CD4-positive, alpha-beta memory T cell (primary cell): ENCODE measurements at regions not wholly inside any gene's neighbourhood (a gene's known extent, or its start where the extent isn't known, plus 50 kb on each side); places are given as distances from the start of the nearest gene placed in this dataset.

ENCODE experiments used
- CTCF ChIA-PET: fragments of 350-600 bp; sonication (Branson Sonifier 250); formaldehyde crosslinking; loops from one replicate; lab custom pipeline; 2021; ENCODE audit warnings: inconsistent platforms; ENCODE audit not compliant: partially characterized antibody; lab: Charles Lee
- POLR2A ChIA-PET: fragments of 350-600 bp; sonication (Branson Sonifier 250); formaldehyde crosslinking; loops from one replicate; lab custom pipeline; 2021; ENCODE audit not compliant: partially characterized antibody; lab: Charles Lee
- DNase-seq, 5 donors: peaks; one replicate each; pipeline versions ENCODE4 v3.0.0 to v3.0.0-alpha.2; 2020 to 2022; ENCODE audit warnings: mixed read lengths in 1 of 5
- H3K27ac ChIP-seq: one replicate; pipeline ENCODE4 v1.7.0; 2013; ENCODE audit warnings: low read depth, low read length
- H3K27me3 ChIP-seq: 2 replicates; pipeline ENCODE4 v1.7.0; 2013; ENCODE audit warnings: mild to moderate bottlenecking, low read length, moderate library complexity; ENCODE audit not compliant: insufficient read depth
- H3K36me3 ChIP-seq: 2 replicates; pipeline ENCODE4 v1.7.0; 2013; ENCODE audit warnings: mild to moderate bottlenecking, low read length, moderate library complexity; ENCODE audit not compliant: insufficient read depth
- H3K4me1 ChIP-seq: 2 replicates; pipeline ENCODE4 v1.7.0; 2013; ENCODE audit warnings: mild to moderate bottlenecking, low read length, moderate library complexity; ENCODE audit not compliant: insufficient read depth
- H3K4me3 ChIP-seq, 2 donors: one replicate each; pipeline ENCODE4 v1.7.0; 2013; ENCODE audit warnings: low read length in 2 of 2, mild to moderate bottlenecking in 1 of 2
- H3K9me3 ChIP-seq, 2 donors: one replicate each; pipeline ENCODE4 v1.7.0; 2013; ENCODE audit warnings: low read length in 2 of 2, control low read depth in 1 of 2; ENCODE audit not compliant: control insufficient read depth in 1 of 2
- H3K27ac Mint-ChIP-seq, 7 donors: one replicate each; pipeline ENCODE4 v1.8.0; 2020 to 2021; ENCODE audit warnings: mixed read lengths in 7 of 7, mild to moderate bottlenecking in 6 of 7, inconsistent platforms in 3 of 7, moderate library complexity in 3 of 7
- H3K27me3 Mint-ChIP-seq, 2 donors: one replicate each; pipeline ENCODE4 v1.8.0; 2020 to 2021; ENCODE audit warnings: mixed read lengths in 2 of 2
- H3K36me3 Mint-ChIP-seq, 2 donors: one replicate each; pipeline ENCODE4 v1.8.0; 2020 to 2021; ENCODE audit warnings: mixed read lengths in 2 of 2, inconsistent platforms in 1 of 2, mild to moderate bottlenecking in 1 of 2
- H3K4me1 Mint-ChIP-seq, 4 donors: one replicate each; pipeline ENCODE4 v1.8.0; 2020 to 2021; ENCODE audit warnings: mixed read lengths in 4 of 4, mild to moderate bottlenecking in 1 of 4
- H3K4me3 Mint-ChIP-seq, 8 donors: one replicate each; pipeline ENCODE4 v1.8.0; 2020 to 2021; ENCODE audit warnings: mixed read lengths in 8 of 8, mild to moderate bottlenecking in 7 of 8, moderate library complexity in 6 of 8, inconsistent platforms in 3 of 8
- H3K9me3 Mint-ChIP-seq, 8 donors: one replicate each; pipeline ENCODE4 v1.8.0; 2020 to 2021; ENCODE audit warnings: mixed read lengths in 8 of 8, mild to moderate bottlenecking in 5 of 8, inconsistent platforms in 3 of 8, moderate library complexity in 1 of 8
- intact Hi-C: fragments of 100-400 bp; cut with micrococcal nuclease; formaldehyde crosslinking; loops from one replicate; pipeline ENCODE4 v1.15.1; 2023

DNA sequence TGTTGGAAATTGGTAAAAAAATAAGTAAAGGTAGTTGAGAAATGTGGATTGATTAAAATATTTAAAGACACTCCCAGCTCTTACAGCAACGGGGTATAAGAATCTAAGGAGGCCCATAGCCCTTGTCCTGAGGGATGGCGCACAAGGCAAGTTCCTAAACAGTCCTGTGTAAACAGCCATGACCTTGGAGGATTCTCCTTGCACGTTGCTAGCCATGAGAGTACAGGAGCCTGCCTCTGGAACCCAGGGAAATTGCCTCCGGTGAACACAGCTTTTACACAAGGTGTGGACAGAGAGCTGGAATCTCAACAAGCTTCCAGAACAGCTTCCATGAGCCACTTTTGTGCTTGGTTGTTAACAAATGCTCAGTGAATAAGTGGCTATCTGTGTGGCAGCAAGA, 378.2 kb downstream of the FOXO1 start:
- POLR2A ChIA-PET, result no interaction called here

DNA sequence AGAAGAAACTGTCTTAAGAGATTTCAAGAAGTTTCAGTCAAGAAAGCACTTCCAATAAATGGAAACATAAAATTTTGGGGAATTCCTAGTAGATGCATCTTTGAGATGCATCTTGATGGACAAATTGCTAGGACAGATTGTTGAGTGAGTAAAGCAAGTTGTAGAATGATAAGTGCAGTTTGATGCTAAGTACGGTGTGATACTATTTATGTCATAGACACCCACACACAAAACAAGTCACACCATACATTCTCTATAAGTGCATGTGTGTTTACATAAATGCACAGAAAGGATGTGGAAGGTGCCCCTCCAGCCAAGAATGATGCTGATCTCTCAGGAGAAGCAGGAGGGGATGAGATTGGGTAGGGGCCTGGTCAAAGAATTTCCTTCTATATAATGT, 375.7 kb downstream of the FOXO1 start:
- Mint-ChIP-seq H3K36me3 (peaks cover 0 to under 1% of the 10 kb centered on the region in 2 donors), H3K27me3 (no peaks in the 10 kb centered on the region), H3K9me3 (peaks cover 0 to 12% (median 2%) of the 10 kb centered on the region in 8 donors), H3K4me3 (no peak overlapping the region), H3K4me1 (peaks cover 0 to 1% (median 0%) of the 10 kb centered on the region in 4 donors), H3K27ac (no peak overlapping the region)
- intact Hi-C loops, result no loop called here
- Histone ChIP-seq H3K27me3 (no peaks in the 10 kb centered on the region), H3K4me3 (no peak overlapping the region), H3K27ac (no peak overlapping the region), H3K9me3 (no peaks in the 10 kb centered on the region), H3K36me3 (no peaks in the 10 kb centered on the region), H3K4me1 (no peaks in the 10 kb centered on the region)
- ChIA-PET POLR2A (no interaction called here), CTCF (no interaction called here)
- no peak for DNase-seq

More for the DNA sequence above, 378.2 kb downstream of the FOXO1 start:
- Histone ChIP-seq H3K4me1 (no peaks in the 10 kb centered on the region), H3K4me3 (no peak overlapping the region), H3K36me3 (no peaks in the 10 kb centered on the region), H3K9me3 (no peaks in the 10 kb centered on the region), H3K27ac (no peak overlapping the region), H3K27me3 (no peaks in the 10 kb centered on the region)
- H3K36me3 Mint-ChIP-seq, result no peaks in the 10 kb centered on the region
- H3K4me1 Mint-ChIP-seq, result peaks cover 0 to 1% (median 0%) of the 10 kb centered on the region in 4 donors
- CTCF ChIA-PET, result interaction anchor here (1.1 kb wide), 1 partner anchor 10 kb away, joined by 4 read pairs; no protein-coding TSS in a partner anchor
- intact Hi-C loops, result no loop called here
- H3K4me3 Mint-ChIP-seq, result no peak overlapping the region
- H3K27me3 Mint-ChIP-seq, result no peaks in the 10 kb centered on the region
- no peak overlapping the region for H3K27ac Mint-ChIP-seq
- DNase-seq, result no peak
- H3K9me3 Mint-ChIP-seq, result peaks cover 0 to 3% (median 0%) of the 10 kb centered on the region in 8 donors

DNA sequence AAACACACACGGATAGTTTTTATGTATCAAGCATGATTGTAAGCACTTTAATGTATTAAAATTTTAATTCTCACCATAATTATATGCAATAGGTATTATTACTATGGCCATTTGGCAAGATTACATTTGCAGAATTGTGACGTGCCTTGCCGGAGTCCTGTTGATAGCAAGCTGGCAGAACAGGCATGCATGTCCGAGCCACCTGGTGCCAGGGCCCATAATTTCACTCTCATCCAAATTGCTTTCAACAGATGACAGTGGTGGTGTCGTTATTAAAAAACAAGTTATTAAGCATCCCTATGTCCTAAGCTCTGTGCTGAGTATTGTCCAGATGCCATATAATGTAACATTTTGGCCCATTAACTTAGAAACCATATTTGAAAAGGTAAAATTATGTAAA, 374.3 kb downstream of the FOXO1 start:
- Mint-ChIP-seq H3K36me3 (peaks cover 6% of the 10 kb centered on the region in 2 donors), H3K4me1 (peaks cover 0 to 1% (median 0%) of the 10 kb centered on the region in 4 donors), H3K9me3 (peaks cover 2 to 23% (median 12%) of the 10 kb centered on the region in 8 donors), H3K4me3 (no peak overlapping the region), H3K27ac (no peak overlapping the region), H3K27me3 (no peaks in the 10 kb centered on the region)
- no peaks in the 10 kb centered on the region for H3K27me3 ChIP-seq
- H3K4me3 ChIP-seq, result no peak overlapping the region
- no peak for DNase-seq
- intact Hi-C loops, result no loop called here
- POLR2A ChIA-PET, result interaction anchor here (0.9 to 1.0 kb wide), 2 partner anchors 85 to 105 kb away, joined by 3 read pairs; no protein-coding TSS in a partner anchor
- no peaks in the 10 kb centered on the region for H3K36me3 ChIP-seq
- H3K27ac ChIP-seq, result no peak overlapping the region
- H3K9me3 ChIP-seq, result peaks cover 0 to 10% of the 10 kb centered on the region in 2 donors
- H3K4me1 ChIP-seq, result no peaks in the 10 kb centered on the region
- CTCF ChIA-PET, result no interaction called here

DNA sequence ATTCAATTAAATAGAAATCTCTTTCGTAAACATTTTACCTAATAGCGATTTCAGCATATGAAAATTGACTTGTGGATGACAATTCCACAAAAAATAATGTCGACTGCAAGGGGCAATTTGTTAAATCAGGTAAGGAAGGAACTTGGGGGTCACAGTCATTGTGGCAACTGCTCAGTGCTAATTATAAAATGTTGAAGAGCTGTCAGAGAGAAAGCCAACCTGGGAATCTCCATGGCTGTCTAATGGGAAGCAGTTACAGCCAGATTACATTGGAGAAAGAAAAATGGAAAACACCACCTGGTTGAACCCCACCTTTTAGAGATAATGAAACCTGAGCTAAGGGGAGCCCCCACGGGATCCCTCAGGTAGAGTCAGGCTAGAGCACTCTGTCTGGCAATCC, 373.9 kb downstream of the FOXO1 start:
- Histone ChIP-seq H3K4me1 (no peaks in the 10 kb centered on the region), H3K27ac (no peak overlapping the region), H3K27me3 (no peaks in the 10 kb centered on the region), H3K36me3 (no peaks in the 10 kb centered on the region), H3K4me3 (no peak overlapping the region), H3K9me3 (peaks cover 0 to 10% of the 10 kb centered on the region in 2 donors)
- Mint-ChIP-seq H3K9me3 (peaks cover 2 to 24% (median 12%) of the 10 kb centered on the region in 8 donors), H3K4me1 (peaks cover 0 to 1% (median 0%) of the 10 kb centered on the region in 4 donors), H3K4me3 (no peak overlapping the region), H3K27ac (no peak overlapping the region), H3K36me3 (peaks cover 6% of the 10 kb centered on the region in 2 donors), H3K27me3 (no peaks in the 10 kb centered on the region)
- no peak for DNase-seq
- POLR2A ChIA-PET, result interaction anchor here (0.9 to 1.0 kb wide), 2 partner anchors 86 to 105 kb away, joined by 3 read pairs; no protein-coding TSS in a partner anchor
- intact Hi-C loops, result no loop called here
- CTCF ChIA-PET, result no interaction called here

DNA sequence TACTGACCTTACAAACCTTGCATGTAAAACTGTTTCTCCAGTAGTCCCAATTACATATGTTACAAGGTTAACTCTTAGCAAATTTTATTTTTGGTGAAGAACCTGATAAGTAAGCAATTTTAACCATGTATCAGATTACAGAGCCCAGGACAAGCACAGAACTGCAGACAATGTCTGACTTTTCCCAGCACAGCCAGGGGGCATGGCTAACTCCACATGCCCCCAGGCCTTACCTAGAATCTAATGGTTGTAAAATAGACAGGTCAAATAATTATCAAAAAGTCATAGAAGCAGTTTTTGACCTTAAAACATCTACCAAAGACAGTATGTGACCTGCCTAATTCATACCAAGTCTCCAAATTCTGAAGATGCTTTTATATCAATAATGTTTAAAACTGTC, 364.1 kb downstream of the FOXO1 start:
- no peak for DNase-seq
- Histone ChIP-seq H3K4me3 (no peak overlapping the region), H3K27me3 (no peaks in the 10 kb centered on the region), H3K27ac (no peak overlapping the region), H3K36me3 (no peaks in the 10 kb centered on the region), H3K9me3 (peaks cover 0 to 3% of the 10 kb centered on the region in 2 donors), H3K4me1 (no peaks in the 10 kb centered on the region)
- POLR2A ChIA-PET, result no interaction called here
- no peak overlapping the region for H3K27ac Mint-ChIP-seq
- peaks cover 3 to 39% (median 16%) of the 10 kb centered on the region in 8 donors for H3K9me3 Mint-ChIP-seq
- H3K27me3 Mint-ChIP-seq, result no peaks in the 10 kb centered on the region
- peaks cover 4 to 16% of the 10 kb centered on the region in 2 donors for H3K36me3 Mint-ChIP-seq
- CTCF ChIA-PET, result interaction anchor here (1.0 kb wide), 1 partner anchor 13 kb away, joined by 3 read pairs; no protein-coding TSS in a partner anchor
- intact Hi-C loops, result loop anchor here (5.0 kb wide), 1 partner anchor 115 kb away; no protein-coding TSS in a partner anchor
- no peak overlapping the region for H3K4me3 Mint-ChIP-seq
- peaks cover 0 to 2% (median 0%) of the 10 kb centered on the region in 4 donors for H3K4me1 Mint-ChIP-seq

- no peak for DNase-seq
- H3K27me3 Mint-ChIP-seq, result no peaks in the 10 kb centered on the region
- no peak overlapping the region for H3K27ac ChIP-seq
- H3K4me3 ChIP-seq, result no peak overlapping the region
- intact Hi-C loops, result loop anchor here (5.0 kb wide), 1 partner anchor 117 kb away; no protein-coding TSS in a partner anchor
- no peaks in the 10 kb centered on the region for H3K36me3 ChIP-seq
- H3K27me3 ChIP-seq, result no peaks in the 10 kb centered on the region
- H3K27ac Mint-ChIP-seq, result no peak overlapping the region
- H3K9me3 ChIP-seq, result peaks cover 0 to 3% of the 10 kb centered on the region in 2 donors
- ChIA-PET CTCF (no interaction called here), POLR2A (interaction anchor here (1.5 kb wide), 1 partner anchor 117 kb away, joined by 3 read pairs; no protein-coding TSS in a partner anchor)
- H3K36me3 Mint-ChIP-seq, result peaks cover 4 to 16% of the 10 kb centered on the region in 2 donors
- peaks cover 3 to 41% (median 16%) of the 10 kb centered on the region in 8 donors for H3K9me3 Mint-ChIP-seq
- H3K4me3 Mint-ChIP-seq, result no peak overlapping the region
- H3K4me1 Mint-ChIP-seq, result peaks cover 0 to 4% (median 1%) of the 10 kb centered on the region in 4 donors
- no peaks in the 10 kb centered on the region for H3K4me1 ChIP-seq
Measured at GRCh38 chr13:40304391-40304790, 362.1 kb downstream of the FOXO1 start.

DNA sequence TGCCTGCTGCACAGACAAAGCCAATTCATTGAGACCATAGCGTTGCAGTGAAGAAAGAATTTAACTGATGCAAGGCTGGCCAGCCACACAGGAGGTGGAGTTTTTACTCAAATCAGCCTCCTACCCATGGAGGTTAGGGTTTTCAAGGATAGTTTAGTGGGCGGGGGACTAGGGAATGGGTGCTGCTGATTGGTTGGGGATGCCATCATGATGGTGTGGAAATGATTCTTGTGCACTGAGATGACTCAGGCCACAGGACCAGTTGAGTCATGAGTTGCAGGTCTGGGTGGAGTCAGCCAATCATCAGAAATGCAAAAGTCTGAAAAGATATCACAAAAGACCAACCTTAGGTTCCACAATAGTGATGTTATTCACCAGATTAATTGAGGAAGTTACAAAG, 359.6 kb downstream of the FOXO1 start:
- peaks cover 0 to 31% (median 12%) of the 10 kb centered on the region in 8 donors for H3K9me3 Mint-ChIP-seq
- H3K9me3 ChIP-seq, result peaks cover 0 to 3% of the 10 kb centered on the region in 2 donors
- no peak for DNase-seq
- peaks cover 0 to 4% (median 1%) of the 10 kb centered on the region in 4 donors for H3K4me1 Mint-ChIP-seq
- no peaks in the 10 kb centered on the region for H3K27me3 ChIP-seq
- intact Hi-C loops, result no loop called here
- no peak overlapping the region for H3K4me3 Mint-ChIP-seq
- no peaks in the 10 kb centered on the region for H3K36me3 ChIP-seq
- H3K27ac ChIP-seq, result no peak overlapping the region
- H3K36me3 Mint-ChIP-seq, result peaks cover 4 to 11% of the 10 kb centered on the region in 2 donors
- H3K27me3 Mint-ChIP-seq, result no peaks in the 10 kb centered on the region
- POLR2A ChIA-PET, result interaction anchor here (0.8 kb wide), 1 partner anchor 9 kb away, joined by 3 read pairs; no protein-coding TSS in a partner anchor
- H3K27ac Mint-ChIP-seq, result no peak overlapping the region
- H3K4me1 ChIP-seq, result no peaks in the 10 kb centered on the region
- H3K4me3 ChIP-seq, result no peak overlapping the region
- CTCF ChIA-PET, result interaction anchor here (1.2 kb wide), 1 partner anchor 8 kb away, joined by 3 read pairs; no protein-coding TSS in a partner anchor
